ENCODE measurements at regions not wholly inside any gene's neighbourhood (a gene's known extent, or its start where the extent isn't known, plus 50 kb on each side); places are given as distances from the start of the nearest gene placed in this dataset.

GRCh38 chr9:81191222-81191621, 498.1 kb downstream of the TLE1 start:
- Mint-ChIP-seq H3K4me1 (no peaks in the 10 kb centered on the region), H3K9me3 (peaks cover 16% of the 10 kb centered on the region), H3K27ac (no peak overlapping the region), H3K36me3 (no peaks in the 10 kb centered on the region), H3K27me3 (ENCODE audit: insufficient read depth, low read depth) (no peaks in the 10 kb centered on the region), H3K4me3 (no peak overlapping the region)
- Histone ChIP-seq H3K9me3 (ENCODE audit: low read depth) (no peaks in the 10 kb centered on the region), H3K9ac (no peak overlapping the region), H3K4me2 (no peak overlapping the region), H3K36me3 (no peaks in the 10 kb centered on the region), H3K27me3 (no peaks in the 10 kb centered on the region), H3K4me3 (no peak overlapping the region), H3F3A (ENCODE audit: low read depth) (no peaks in the 10 kb centered on the region), H3K79me2 (ENCODE audit: low read depth) (no peaks in the 10 kb centered on the region), H4K20me1 (ENCODE audit: low read depth) (no peaks in the 10 kb centered on the region), H3K4me1 (no peaks in the 10 kb centered on the region), H2AFZ (replicated peaks) (no peak overlapping the region), H3K27ac (no peak overlapping the region)
- DNase-seq (ENCODE audit: low spot score): no peak
- no peak for TF ChIP-seq CTCF (IDR thresholded peaks at IDR 0.05)
- no peak for TF ChIP-seq EZH2 (IDR thresholded peaks at IDR 0.05)
- no peak for TF ChIP-seq EZH2phosphoT487 (IDR thresholded peaks at IDR 0.05)

GRCh38 chr9:81190659-81191058, 498.7 kb downstream of the TLE1 start:
- no peaks in the 10 kb centered on the region for H4K20me1 ChIP-seq (ENCODE audit: low read depth)
- no peak overlapping the region for H3K4me2 ChIP-seq
- H3K36me3 ChIP-seq: peaks cover under 1% of the 10 kb centered on the region
- H3K36me3 Mint-ChIP-seq: no peaks in the 10 kb centered on the region
- H3K27me3 ChIP-seq: no peaks in the 10 kb centered on the region
- no peak overlapping the region for H3K9ac ChIP-seq
- H3K27ac ChIP-seq: no peak overlapping the region
- H3K4me3 ChIP-seq: no peak overlapping the region
- no peak overlapping the region for H3K4me3 Mint-ChIP-seq
- no peak overlapping the region for H2AFZ ChIP-seq (replicated peaks)
- H3K79me2 ChIP-seq (ENCODE audit: low read depth): no peaks in the 10 kb centered on the region
- H3K4me1 ChIP-seq: no peaks in the 10 kb centered on the region
- TF ChIP-seq EZH2 (IDR thresholded peaks at IDR 0.05) (no peak), CTCF (IDR thresholded peaks at IDR 0.05) (no peak)
- no peaks in the 10 kb centered on the region for H3K4me1 Mint-ChIP-seq
- no peak overlapping the region for H3K27ac Mint-ChIP-seq
- no peaks in the 10 kb centered on the region for H3K9me3 ChIP-seq (ENCODE audit: low read depth)
- no peaks in the 10 kb centered on the region for H3K27me3 Mint-ChIP-seq (ENCODE audit: insufficient read depth, low read depth)
- DNase-seq (ENCODE audit: low spot score): no peak
- H3F3A ChIP-seq (ENCODE audit: low read depth): no peaks in the 10 kb centered on the region
- H3K9me3 Mint-ChIP-seq: peaks cover 16% of the 10 kb centered on the region

GRCh38 chr9:81183761-81184160, 505.6 kb downstream of the TLE1 start:
- no peaks in the 10 kb centered on the region for H3K4me1 ChIP-seq
- no peaks in the 10 kb centered on the region for H4K20me1 ChIP-seq (ENCODE audit: low read depth)
- H3K9me3 Mint-ChIP-seq: no peaks in the 10 kb centered on the region
- H3K36me3 ChIP-seq: peaks cover 3% of the 10 kb centered on the region
- no peak overlapping the region for H3K4me3 Mint-ChIP-seq
- no peaks in the 10 kb centered on the region for H3K27me3 ChIP-seq
- no peak overlapping the region for H3K27ac Mint-ChIP-seq
- H3K4me1 Mint-ChIP-seq: peaks cover 9% of the 10 kb centered on the region
- no peak overlapping the region for H3K9ac ChIP-seq
- H3K27me3 Mint-ChIP-seq (ENCODE audit: insufficient read depth, low read depth): no peaks in the 10 kb centered on the region
- no peak overlapping the region for H3K27ac ChIP-seq
- H2AFZ ChIP-seq (replicated peaks): no peak overlapping the region
- no peaks in the 10 kb centered on the region for H3K9me3 ChIP-seq (ENCODE audit: low read depth)
- no peak overlapping the region for H3K4me2 ChIP-seq
- no peak overlapping the region for H3K4me3 ChIP-seq
- DNase-seq (ENCODE audit: low spot score): no peak
- H3F3A ChIP-seq (ENCODE audit: low read depth): no peaks in the 10 kb centered on the region
- no peaks in the 10 kb centered on the region for H3K36me3 Mint-ChIP-seq
- TF ChIP-seq CTCF (IDR thresholded peaks at IDR 0.05) (no peak), EZH2 (IDR thresholded peaks at IDR 0.05) (no peak), EZH2phosphoT487 (IDR thresholded peaks at IDR 0.05) (no peak)
- no peaks in the 10 kb centered on the region for H3K79me2 ChIP-seq (ENCODE audit: low read depth)

GRCh38 chr9:81182431-81182830, 506.9 kb downstream of the TLE1 start:
- H3K36me3 ChIP-seq: peaks cover 3% of the 10 kb centered on the region
- no peaks in the 10 kb centered on the region for H3K9me3 Mint-ChIP-seq
- no peaks in the 10 kb centered on the region for H3K79me2 ChIP-seq (ENCODE audit: low read depth)
- no peaks in the 10 kb centered on the region for H3F3A ChIP-seq (ENCODE audit: low read depth)
- no peaks in the 10 kb centered on the region for H3K27me3 ChIP-seq
- no peak overlapping the region for H3K4me2 ChIP-seq
- peaks cover 9% of the 10 kb centered on the region for H3K4me1 Mint-ChIP-seq
- H3K27ac ChIP-seq: no peak overlapping the region
- no peaks in the 10 kb centered on the region for H3K36me3 Mint-ChIP-seq
- no peak overlapping the region for H2AFZ ChIP-seq (replicated peaks)
- H3K9me3 ChIP-seq (ENCODE audit: low read depth): no peaks in the 10 kb centered on the region
- DNase-seq (ENCODE audit: low spot score): no peak
- no peak overlapping the region for H3K27ac Mint-ChIP-seq
- no peak overlapping the region for H3K4me3 Mint-ChIP-seq
- no peaks in the 10 kb centered on the region for H3K4me1 ChIP-seq
- H4K20me1 ChIP-seq (ENCODE audit: low read depth): no peaks in the 10 kb centered on the region
- TF ChIP-seq EZH2phosphoT487 (IDR thresholded peaks at IDR 0.05) (no peak), CTCF (IDR thresholded peaks at IDR 0.05) (no peak), EZH2 (IDR thresholded peaks at IDR 0.05) (no peak)
- no peak overlapping the region for H3K4me3 ChIP-seq
- no peak overlapping the region for H3K9ac ChIP-seq
- H3K27me3 Mint-ChIP-seq (ENCODE audit: insufficient read depth, low read depth): no peaks in the 10 kb centered on the region

All from neural progenitor cell (in vitro differentiated cells).